T-helper 1 cell treated with Interleukin-12 subunit alpha and Interleukin-12 subunit beta and Interleukin-4 antibody, amounts not matched to agents 30 μg/mL and 1 μg/mL, for 36 hours (primary cell): ENCODE measurements at regions not wholly inside any gene's neighbourhood (a gene's known extent, or its start where the extent isn't known, plus 50 kb on each side); places are given as distances from the start of the nearest gene placed in this dataset.
"Not testable (repeated sequence)": the region's sequence is repeated elsewhere in the genome, so short reads cannot be mapped to it uniquely, and the experiment has no call there.

Experiments
- H3K27ac Mint-ChIP-seq: one replicate; pipeline ENCODE4 v1.8.0; 2021; ENCODE audit warnings: mild to moderate bottlenecking, mixed read lengths
- H3K27me3 Mint-ChIP-seq: one replicate; pipeline ENCODE4 v1.8.0; 2021; ENCODE audit warnings: low read depth, mixed read lengths
- H3K36me3 Mint-ChIP-seq: one replicate; pipeline ENCODE4 v1.8.0; 2021; ENCODE audit warnings: low read depth, mixed read lengths
- H3K4me1 Mint-ChIP-seq: one replicate; pipeline ENCODE4 v1.8.0; 2021; ENCODE audit warnings: low read depth, mixed read lengths
- H3K4me3 Mint-ChIP-seq: one replicate; pipeline ENCODE4 v1.8.0; 2021; ENCODE audit warnings: mild to moderate bottlenecking, moderate library complexity, mixed read lengths
- H3K9me3 Mint-ChIP-seq: one replicate; pipeline ENCODE4 v1.8.0; 2021; ENCODE audit warnings: mixed read lengths

DNA sequence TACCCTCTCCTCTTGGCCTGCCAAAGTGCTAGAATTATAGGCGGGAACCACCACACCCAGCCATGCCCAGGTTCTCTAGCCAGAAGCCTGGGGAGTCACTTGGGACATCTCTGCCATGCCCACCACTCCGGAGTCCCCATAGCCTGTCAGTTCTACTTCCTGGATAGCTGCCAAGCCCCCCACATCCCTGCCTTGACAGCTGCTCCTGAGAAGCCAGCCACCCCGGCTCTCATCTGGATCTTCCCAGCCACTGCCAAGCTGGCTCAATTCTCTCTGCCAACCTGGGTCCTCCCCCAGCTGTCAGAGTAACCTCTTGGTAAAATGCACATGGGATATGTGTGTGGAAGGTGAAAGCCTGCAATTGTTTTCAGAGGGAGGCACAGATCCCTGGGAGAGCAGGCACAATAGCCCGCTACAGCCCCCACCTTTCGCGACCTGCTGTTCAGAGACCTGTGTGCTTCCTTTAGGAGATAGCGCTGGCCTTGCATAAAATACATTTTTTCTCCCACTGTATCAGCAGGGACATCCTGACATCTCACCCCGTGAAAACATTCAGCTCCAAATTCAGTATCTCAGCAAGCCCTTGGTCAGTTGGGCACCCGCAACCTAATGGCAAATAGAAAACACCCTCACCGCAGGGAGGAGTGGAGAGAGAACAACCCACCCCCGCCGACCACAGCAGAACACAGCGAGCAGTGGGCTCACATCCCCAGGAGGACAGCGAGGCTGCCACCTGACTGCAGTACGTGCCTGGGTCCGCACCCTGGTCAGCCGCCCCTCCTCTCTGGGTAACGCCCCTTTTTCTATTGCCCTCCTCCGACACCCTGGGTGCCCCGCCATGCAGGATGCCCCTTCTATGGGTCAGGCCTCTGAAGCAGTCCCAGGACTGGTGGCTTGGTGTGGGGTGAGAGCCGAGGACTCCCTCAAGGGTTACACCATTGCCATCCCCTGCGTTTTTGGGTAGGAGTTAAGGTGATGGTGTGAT, 1342.2 kb downstream of the BRD1 start:
- Mint-ChIP-seq H3K27me3 (peaks cover 32% of the 10 kb centered on the region), H3K9me3 (no peaks in the 10 kb centered on the region), H3K27ac (no peak overlapping the region), H3K36me3 (peaks cover 2% of the 10 kb centered on the region), H3K4me3 (no peak overlapping the region), H3K4me1 (no peaks in the 10 kb centered on the region)

DNA sequence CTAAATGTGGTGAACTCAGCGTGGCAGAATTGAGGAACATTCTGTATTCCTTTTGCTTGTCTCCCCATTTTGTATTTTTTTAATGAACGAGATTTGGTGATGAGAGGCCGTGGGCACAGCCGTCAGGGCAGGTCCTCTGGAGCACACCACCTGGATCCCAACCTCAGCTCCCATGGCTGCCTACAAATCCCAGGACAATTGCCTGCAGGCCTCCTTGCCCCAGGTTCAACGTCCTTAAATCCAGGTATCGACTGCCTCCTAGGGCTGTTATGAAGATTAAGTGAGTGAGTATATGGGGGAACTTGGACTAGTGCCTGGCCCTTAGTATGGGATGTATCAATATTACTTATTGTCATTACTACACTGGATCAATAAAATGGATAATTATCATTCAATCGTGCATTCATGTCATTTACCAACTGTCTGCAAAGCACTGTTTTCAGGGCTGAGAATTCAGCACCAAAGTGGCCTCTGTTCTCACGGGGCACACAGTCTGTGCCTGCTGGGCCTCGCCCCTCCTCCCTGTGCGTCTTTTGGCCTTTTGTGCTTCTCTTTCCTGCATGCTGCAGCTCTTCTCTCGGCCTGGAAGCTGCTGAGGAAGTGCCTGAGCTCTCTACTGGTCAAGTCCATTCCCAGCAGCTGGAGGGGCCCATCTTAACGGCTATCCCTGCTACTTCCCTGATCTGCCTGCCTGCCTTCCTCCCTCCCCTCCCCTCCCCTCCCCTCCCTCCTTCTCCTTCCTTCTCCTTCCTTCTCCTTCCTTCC, 1343.7 kb downstream of the BRD1 start:
- Mint-ChIP-seq H3K4me3 (no peak overlapping the region), H3K9me3 (no peaks in the 10 kb centered on the region), H3K36me3 (peaks cover 2% of the 10 kb centered on the region), H3K4me1 (no peaks in the 10 kb centered on the region), H3K27ac (no peak overlapping the region), H3K27me3 (peaks cover 30% of the 10 kb centered on the region)

DNA sequence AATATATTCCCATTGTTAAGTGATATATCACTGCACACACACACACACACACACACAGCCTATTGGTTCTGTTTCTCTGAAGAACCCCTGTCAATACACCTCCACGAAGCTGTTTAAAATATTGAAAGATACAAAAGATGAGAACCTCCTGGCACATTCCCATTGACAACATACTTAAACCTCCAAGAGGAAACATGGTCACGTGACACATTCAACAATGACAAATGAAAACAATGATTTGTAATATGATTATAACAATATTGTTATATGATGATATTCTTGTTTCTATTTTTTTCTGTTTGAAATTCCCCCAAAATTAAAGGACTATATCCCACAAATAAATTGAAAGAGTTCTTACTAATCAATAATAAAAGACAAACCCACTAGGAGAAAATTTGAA, 1344.9 kb downstream of the BRD1 start:
- Mint-ChIP-seq H3K27ac (no peak overlapping the region), H3K27me3 (peaks cover 20% of the 10 kb centered on the region), H3K4me3 (no peak overlapping the region), H3K9me3 (no peaks in the 10 kb centered on the region), H3K4me1 (no peaks in the 10 kb centered on the region), H3K36me3 (peaks cover under 1% of the 10 kb centered on the region)

DNA sequence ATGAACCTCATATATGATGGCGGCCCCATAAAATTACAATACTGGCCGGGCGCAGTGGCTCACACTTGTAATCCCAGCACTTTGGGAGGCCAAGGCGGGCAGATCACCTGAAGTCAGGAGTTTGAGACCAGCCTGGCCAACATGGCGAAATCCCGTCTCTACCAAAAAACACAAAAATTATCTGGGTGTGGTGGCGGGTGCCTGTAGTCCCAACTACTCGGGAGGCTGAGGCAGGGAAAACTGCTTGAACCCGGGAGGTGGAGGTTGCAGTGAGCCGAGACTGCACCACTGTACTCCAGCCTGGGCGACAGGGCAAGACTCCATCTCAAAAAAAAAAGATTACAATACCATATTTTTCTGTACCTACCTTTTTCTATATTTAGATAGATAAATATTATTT, 1345.5 kb downstream of the BRD1 start:
- H3K4me3 Mint-ChIP-seq, H3K9me3 Mint-ChIP-seq, H3K27ac Mint-ChIP-seq, H3K4me1 Mint-ChIP-seq, H3K36me3 Mint-ChIP-seq: not testable (repeated sequence)
- H3K27me3 Mint-ChIP-seq = peaks cover 15% of the 10 kb centered on the region

DNA sequence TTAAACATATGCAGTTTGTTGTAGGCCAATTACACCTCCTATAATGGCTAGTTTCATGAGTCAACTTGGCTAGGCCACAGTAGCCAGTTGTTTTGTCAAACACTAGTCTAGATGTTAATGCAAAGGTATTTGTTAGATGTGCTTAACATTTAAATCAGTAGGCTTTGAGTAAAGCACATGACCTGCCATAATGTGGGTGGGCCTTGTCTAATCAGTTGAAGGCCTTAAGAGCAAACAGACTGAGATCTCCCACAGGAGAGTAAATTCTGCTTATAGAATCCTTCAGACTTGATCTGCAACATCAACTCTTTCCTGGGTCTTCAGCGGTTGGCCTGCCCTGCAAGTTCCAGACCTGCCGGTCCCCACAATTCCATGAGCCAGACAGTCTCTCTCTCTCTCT, 1345.9 kb downstream of the BRD1 start:
- H3K27ac Mint-ChIP-seq = no peak overlapping the region
- peaks cover 11% of the 10 kb centered on the region for H3K27me3 Mint-ChIP-seq
- H3K36me3 Mint-ChIP-seq = no peaks in the 10 kb centered on the region
- no peaks in the 10 kb centered on the region for H3K9me3 Mint-ChIP-seq
- H3K4me1 Mint-ChIP-seq = no peaks in the 10 kb centered on the region
- H3K4me3 Mint-ChIP-seq = no peak overlapping the region

DNA sequence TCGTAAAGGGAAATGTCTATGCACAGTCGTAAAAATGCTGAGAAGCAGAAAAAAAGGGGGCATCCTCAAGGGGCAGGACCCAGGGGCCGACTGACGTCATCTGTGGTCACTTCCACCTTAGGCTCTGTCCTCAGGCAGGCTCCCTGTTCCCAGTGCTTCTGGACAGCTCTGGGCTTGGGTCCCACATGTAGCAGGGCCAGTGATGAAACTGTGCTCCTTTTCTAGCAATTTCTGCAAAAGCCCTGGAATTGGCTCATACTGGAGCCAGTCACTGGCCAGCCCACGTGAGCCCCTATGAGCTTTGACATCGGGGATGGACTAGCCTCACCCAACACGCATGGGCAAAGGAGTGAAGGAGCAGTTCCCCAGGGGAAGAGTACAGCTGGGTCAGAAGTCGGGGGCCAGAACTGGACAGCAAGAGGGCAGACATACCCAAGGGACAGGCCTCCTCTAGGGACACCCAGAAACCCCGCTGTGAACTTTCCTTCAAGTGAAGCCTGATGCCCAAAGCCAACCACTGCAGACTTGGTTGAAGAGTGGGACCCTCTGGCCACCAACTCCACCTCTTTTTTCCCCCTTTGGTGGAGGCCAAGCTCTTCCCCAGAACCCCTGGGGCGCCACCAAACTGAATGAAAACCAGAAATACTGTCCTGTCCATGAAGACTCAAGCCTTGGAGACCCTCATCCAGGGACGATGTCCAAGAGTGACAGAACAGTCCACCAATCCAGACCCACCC, 1349.0 kb downstream of the BRD1 start:
- Mint-ChIP-seq H3K27ac (no peak overlapping the region), H3K4me1 (no peaks in the 10 kb centered on the region), H3K27me3 (no peaks in the 10 kb centered on the region), H3K36me3 (no peaks in the 10 kb centered on the region), H3K9me3 (no peaks in the 10 kb centered on the region), H3K4me3 (no peak overlapping the region)

DNA sequence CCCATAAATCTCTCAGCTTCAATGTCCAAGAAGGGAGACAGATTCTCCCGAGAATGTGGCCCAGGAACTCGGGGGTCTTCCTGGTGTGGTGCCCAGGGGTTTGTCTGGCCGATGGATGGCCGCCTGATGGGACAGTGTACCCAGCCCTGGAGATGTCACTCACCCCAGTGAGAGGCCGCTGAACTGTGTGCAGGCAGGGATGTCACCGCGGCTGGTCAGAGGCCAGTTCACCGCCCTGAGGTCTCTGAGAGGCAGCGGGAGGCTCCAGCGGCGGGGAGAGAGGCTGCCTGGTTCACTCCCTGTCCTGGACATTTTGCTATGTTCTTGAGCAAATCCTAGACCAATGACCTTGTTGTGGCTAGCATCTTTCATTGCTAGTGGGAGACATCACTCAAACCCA, 1349.5 kb downstream of the BRD1 start:
- H3K4me3 Mint-ChIP-seq = no peak overlapping the region
- no peaks in the 10 kb centered on the region for H3K9me3 Mint-ChIP-seq
- no peaks in the 10 kb centered on the region for H3K36me3 Mint-ChIP-seq
- no peaks in the 10 kb centered on the region for H3K27me3 Mint-ChIP-seq
- no peak overlapping the region for H3K27ac Mint-ChIP-seq
- no peaks in the 10 kb centered on the region for H3K4me1 Mint-ChIP-seq

GRCh38 chr22:48477031-48477721, 1350.5 kb downstream of the BRD1 start:
- Mint-ChIP-seq H3K9me3 (no peaks in the 10 kb centered on the region), H3K4me3 (no peak overlapping the region), H3K27ac (no peak overlapping the region), H3K36me3 (no peaks in the 10 kb centered on the region), H3K27me3 (no peaks in the 10 kb centered on the region), H3K4me1 (no peaks in the 10 kb centered on the region)

- no peak overlapping the region for H3K4me3 Mint-ChIP-seq
- no peaks in the 10 kb centered on the region for H3K36me3 Mint-ChIP-seq
- no peaks in the 10 kb centered on the region for H3K27me3 Mint-ChIP-seq
- H3K27ac Mint-ChIP-seq = no peak overlapping the region
- no peaks in the 10 kb centered on the region for H3K9me3 Mint-ChIP-seq
- no peaks in the 10 kb centered on the region for H3K4me1 Mint-ChIP-seq
These were observed 1351.1 kb downstream of the BRD1 start for GRCh38 chr22:48476577-48476976.

- H3K36me3 Mint-ChIP-seq = no peaks in the 10 kb centered on the region
- no peaks in the 10 kb centered on the region for H3K9me3 Mint-ChIP-seq
- H3K4me3 Mint-ChIP-seq = no peak overlapping the region
- H3K4me1 Mint-ChIP-seq = no peaks in the 10 kb centered on the region
- no peak overlapping the region for H3K27ac Mint-ChIP-seq
- H3K27me3 Mint-ChIP-seq = no peaks in the 10 kb centered on the region
These were observed 1351.9 kb downstream of the BRD1 start for GRCh38 chr22:48475661-48476345.

GRCh38 chr22:48474881-48475280, 1352.8 kb downstream of the BRD1 start:
- Mint-ChIP-seq H3K9me3 (no peaks in the 10 kb centered on the region), H3K27ac (no peak overlapping the region), H3K36me3 (no peaks in the 10 kb centered on the region), H3K4me3 (no peak overlapping the region), H3K27me3 (no peaks in the 10 kb centered on the region), H3K4me1 (no peaks in the 10 kb centered on the region)

- Mint-ChIP-seq H3K27me3 (no peaks in the 10 kb centered on the region), H3K4me3 (no peak overlapping the region), H3K4me1 (no peaks in the 10 kb centered on the region), H3K36me3 (no peaks in the 10 kb centered on the region), H3K9me3 (no peaks in the 10 kb centered on the region), H3K27ac (no peak overlapping the region)
These were observed 1354.5 kb downstream of the BRD1 start for GRCh38 chr22:48473202-48473601.

DNA sequence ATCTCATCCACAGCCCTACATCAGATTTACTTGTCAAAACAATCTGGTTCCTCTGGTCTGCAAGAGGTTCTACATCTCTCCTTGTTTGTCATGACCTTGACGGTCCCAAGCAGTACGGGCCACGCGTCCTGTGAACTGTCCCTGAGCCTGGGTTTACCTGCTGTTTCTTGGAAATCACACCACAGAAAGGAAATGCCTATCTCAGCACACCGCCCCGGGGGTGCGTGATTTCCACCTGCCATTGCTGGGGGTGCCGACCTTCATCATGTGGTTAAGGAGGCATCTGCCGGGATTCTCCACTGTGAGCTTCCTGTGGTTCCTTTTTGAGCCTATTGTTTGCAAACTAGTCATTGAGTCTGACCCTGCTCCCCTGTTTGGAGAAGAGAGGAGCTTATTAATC, 1363.4 kb downstream of the BRD1 start:
- H3K9me3 Mint-ChIP-seq = no peaks in the 10 kb centered on the region
- no peaks in the 10 kb centered on the region for H3K27me3 Mint-ChIP-seq
- no peaks in the 10 kb centered on the region for H3K36me3 Mint-ChIP-seq
- H3K4me1 Mint-ChIP-seq = no peaks in the 10 kb centered on the region
- H3K4me3 Mint-ChIP-seq = no peak overlapping the region
- H3K27ac Mint-ChIP-seq = no peak overlapping the region
